Esophagus muscularis mucosa (tissue), 4 donors: ENCODE measurements at regions not wholly inside any gene's neighbourhood (a gene's known extent, or its start where the extent isn't known, plus 50 kb on each side); places are given as distances from the start of the nearest gene placed in this dataset.

Source experiments
- EP300 ChIP-seq: sonication (generic); formaldehyde crosslinking; IDR thresholded peaks from one replicate; pipeline ENCODE4 v1.6.1; 2017; ENCODE audit warnings: antibody characterized with exemption
- POLR2A ChIP-seq: fragments of 450-650 bp; IDR thresholded peaks from one replicate; pipeline ENCODE4 v1.6.1; 2017; ENCODE audit warnings: antibody characterized with exemption, moderate library complexity, mild to moderate bottlenecking, low read depth
- TF ChIP-seq, protein P1 (sequence below), 3 experiments: fragments of 200-600 bp in 2 of 3; fragments of 450-650 bp in 1 of 3; sonication (generic) in 2 of 3; IDR thresholded peaks; one replicate each; pipeline ENCODE4 v1.5.1; 2017 to 2019; ENCODE audit warnings: antibody characterized with exemption in 3 of 3, mild to moderate bottlenecking in 2 of 3, moderate library complexity in 1 of 3

DNA sequence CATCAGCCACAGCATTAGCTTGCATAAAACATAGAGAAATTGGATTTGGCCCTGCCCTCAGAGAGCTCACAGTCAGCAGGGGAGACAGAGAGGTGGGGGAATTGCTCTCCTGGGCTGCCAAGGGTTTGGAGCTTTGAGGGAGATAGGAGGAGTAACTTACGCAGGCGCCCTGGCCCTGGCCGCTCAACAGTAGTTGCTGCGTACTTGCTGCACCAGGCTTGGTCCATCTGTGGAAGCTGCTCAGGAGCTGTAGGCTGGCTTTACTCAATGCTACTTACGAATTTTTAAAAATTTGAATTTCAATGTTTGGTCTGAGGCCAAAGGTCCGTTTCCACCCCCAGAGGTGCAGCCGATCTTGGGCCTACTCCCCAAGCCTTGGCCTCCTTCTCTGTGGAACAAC, 83.3 kb downstream of the CPZ start:
- TF ChIP-seq, protein P1, sequence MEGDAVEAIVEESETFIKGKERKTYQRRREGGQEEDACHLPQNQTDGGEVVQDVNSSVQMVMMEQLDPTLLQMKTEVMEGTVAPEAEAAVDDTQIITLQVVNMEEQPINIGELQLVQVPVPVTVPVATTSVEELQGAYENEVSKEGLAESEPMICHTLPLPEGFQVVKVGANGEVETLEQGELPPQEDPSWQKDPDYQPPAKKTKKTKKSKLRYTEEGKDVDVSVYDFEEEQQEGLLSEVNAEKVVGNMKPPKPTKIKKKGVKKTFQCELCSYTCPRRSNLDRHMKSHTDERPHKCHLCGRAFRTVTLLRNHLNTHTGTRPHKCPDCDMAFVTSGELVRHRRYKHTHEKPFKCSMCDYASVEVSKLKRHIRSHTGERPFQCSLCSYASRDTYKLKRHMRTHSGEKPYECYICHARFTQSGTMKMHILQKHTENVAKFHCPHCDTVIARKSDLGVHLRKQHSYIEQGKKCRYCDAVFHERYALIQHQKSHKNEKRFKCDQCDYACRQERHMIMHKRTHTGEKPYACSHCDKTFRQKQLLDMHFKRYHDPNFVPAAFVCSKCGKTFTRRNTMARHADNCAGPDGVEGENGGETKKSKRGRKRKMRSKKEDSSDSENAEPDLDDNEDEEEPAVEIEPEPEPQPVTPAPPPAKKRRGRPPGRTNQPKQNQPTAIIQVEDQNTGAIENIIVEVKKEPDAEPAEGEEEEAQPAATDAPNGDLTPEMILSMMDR (IDR thresholded peaks at IDR 0.05) = no peak
- TF ChIP-seq EP300 (no peak), POLR2A (no peak)
